Raji (cell line): ENCODE measurements at regions not wholly inside any gene's neighbourhood (a gene's known extent, or its start where the extent isn't known, plus 50 kb on each side); places are given as distances from the start of the nearest gene placed in this dataset.

Experiments used
- POLR2A ChIP-seq: IDR thresholded peaks from 2 replicates; pipeline ENCODE4 v1.6.1; 2011; ENCODE audit warnings: low read depth, low read length, control low read depth; ENCODE audit not compliant: insufficient read depth

DNA sequence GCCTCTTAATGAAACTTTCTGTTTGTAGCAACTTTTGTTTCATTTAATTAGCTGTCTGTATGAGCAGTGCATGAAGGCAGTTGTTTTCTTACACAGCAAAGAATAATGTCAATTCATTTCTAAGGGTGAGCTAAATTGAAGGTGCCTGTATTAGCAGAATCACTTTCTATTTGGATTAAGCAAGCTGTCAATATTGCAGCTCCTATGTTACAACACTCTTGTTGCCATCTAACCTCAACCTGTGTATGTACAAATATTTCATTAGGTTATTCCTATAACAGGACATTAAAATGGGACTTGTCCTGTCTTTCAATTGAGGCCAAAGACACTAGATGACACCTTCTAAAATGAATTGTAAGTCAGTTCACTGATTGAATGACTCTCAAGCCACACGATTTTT is 647.5 kb downstream of the UTRN start:
- TF ChIP-seq POLR2A: no peak

DNA sequence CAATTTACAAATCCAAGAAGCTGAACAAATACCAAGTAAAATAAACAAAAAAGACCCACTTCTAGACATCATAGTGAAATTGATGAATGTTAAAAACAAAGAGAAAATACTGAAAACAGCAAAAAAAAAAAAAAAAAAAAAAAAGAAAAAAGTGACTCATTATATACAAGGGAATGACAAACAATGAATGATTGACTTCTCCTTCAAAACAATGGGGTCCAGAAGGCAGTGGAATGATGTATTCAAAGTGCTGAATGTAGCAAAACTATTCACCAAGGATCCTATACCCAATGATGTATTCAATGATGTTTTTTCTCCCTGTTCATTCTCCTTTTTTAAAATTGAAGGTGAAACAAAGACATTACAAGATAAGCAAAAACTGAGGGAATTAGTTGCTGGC is 650.0 kb downstream of the UTRN start:
- no peak for TF ChIP-seq POLR2A

GRCh38 chr6:144935661-144936060 is 650.5 kb downstream of the UTRN start:
- no peak for TF ChIP-seq POLR2A

DNA sequence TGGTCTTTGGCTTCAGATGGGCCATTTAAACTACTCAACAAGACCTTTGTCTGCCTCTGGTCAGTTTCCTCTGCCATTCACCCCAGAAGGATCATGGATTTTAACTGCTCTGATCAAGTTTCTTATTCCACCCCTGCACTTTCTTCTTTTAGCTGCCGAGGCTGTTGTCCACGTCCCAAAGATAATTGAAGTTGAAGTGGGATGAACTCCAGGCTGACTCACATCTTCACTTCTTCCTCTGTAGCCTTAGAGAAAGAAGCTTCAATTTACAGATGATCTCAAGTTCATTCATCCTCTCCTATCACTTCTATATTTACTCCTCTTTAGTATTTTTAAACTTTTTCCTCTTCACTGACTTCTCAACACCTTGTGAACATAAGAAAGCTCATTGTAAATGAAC is 651.6 kb downstream of the UTRN start:
- no peak for TF ChIP-seq POLR2A

DNA sequence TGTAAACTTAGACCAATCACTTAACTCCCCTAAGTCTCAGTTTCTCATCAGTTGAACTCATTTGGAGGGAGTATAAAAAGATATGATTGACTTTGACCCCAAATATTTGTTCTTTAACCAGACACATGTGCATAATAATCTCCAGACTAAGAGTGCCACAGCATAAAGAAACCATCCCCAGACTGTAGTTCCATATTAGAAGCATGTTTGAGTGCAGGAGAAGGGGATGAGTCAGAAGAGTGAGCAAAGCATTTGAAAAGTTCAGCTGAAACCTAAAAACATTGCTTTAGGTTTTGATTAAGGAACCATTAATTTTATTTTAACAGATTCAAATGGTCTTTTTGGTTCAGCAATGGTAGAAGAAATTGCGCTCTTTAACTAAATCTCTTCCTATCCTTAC is 654.8 kb downstream of the UTRN start:
- no peak for TF ChIP-seq POLR2A

DNA sequence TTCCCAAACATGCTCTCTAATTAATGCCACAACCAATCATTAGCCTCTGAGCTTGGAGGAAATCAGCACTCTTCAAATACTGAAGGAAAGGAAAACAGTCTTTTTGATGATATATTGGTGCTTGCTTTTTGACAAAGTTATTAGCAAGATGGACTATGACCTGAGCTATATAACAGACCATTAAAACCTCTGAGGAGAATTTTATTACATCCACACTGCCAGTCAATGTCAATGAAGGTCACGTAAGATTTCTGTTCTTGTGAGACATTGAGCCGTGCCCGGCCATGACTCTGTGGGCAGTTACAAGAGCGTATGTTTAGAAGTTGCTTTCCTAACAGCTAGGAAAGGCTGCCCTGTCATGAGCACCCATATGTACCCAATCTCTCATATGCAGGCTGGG is 659.0 kb downstream of the UTRN start:
- no peak for TF ChIP-seq POLR2A

- no peak for TF ChIP-seq POLR2A
Observed at GRCh38 chr6:144947398-144947976, 662.4 kb downstream of the UTRN start.

DNA sequence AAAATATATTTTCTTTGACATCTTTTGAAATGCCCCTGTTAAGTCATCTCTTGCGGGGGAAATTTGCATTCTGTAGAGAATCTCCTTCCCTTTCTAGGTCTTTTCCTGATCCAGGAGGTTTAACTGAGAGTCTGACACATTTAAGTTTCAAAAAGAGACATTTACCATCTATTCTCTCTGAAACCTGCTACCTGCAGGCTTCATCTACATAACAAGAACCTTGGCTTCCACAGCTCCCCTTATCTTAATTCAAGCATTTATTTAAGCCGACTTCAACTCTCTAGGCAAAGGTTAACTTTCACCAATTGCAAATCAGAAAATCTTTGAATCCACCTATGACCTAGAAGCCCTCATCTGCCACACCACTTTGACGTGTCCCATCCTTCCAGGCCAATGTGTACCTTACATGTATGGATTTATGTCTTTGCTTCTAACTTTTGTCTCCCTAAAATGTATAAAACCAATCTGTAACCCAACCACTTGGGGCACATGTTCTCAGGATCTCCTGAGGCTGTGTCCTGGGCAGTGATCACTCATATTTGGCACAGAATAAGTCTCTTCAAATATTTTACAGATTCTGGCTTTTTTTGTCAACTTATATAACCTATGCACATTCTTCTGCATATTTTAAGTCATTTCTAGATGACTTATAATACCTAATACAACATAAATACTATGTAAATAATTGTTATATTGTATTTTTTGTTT is 666.7 kb downstream of the UTRN start:
- no peak for TF ChIP-seq POLR2A

- TF ChIP-seq POLR2A: no peak
Observed at GRCh38 chr6:144952456-144953240, 667.5 kb downstream of the UTRN start.

- no peak for TF ChIP-seq POLR2A
Observed at GRCh38 chr6:144953552-144954240, 668.6 kb downstream of the UTRN start.

- TF ChIP-seq POLR2A: no peak
Observed at GRCh38 chr6:144954241-144954556, 669.1 kb downstream of the UTRN start.

DNA sequence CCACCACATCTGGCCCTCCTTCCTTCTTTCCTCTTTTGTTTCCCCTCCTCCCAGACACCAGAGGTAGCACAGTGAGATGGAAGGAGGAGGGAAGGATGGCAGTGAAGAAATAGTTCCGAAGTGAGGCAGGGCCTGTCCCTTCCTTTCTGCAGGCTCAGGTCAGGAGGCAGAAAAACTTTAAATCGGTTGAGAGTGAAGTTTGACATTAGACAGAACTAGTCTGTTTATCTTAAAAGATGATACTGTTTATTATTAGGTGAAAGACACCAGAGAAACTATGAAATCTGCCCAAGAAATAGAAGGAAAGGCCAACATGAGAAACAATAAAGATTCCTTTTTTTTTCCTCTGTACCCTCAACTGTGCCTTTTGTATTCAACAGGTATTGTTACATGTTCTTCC is 670.3 kb downstream of the UTRN start:
- no peak for TF ChIP-seq POLR2A

GRCh38 chr6:144955859-144956258 is 670.7 kb downstream of the UTRN start:
- TF ChIP-seq POLR2A: no peak

DNA sequence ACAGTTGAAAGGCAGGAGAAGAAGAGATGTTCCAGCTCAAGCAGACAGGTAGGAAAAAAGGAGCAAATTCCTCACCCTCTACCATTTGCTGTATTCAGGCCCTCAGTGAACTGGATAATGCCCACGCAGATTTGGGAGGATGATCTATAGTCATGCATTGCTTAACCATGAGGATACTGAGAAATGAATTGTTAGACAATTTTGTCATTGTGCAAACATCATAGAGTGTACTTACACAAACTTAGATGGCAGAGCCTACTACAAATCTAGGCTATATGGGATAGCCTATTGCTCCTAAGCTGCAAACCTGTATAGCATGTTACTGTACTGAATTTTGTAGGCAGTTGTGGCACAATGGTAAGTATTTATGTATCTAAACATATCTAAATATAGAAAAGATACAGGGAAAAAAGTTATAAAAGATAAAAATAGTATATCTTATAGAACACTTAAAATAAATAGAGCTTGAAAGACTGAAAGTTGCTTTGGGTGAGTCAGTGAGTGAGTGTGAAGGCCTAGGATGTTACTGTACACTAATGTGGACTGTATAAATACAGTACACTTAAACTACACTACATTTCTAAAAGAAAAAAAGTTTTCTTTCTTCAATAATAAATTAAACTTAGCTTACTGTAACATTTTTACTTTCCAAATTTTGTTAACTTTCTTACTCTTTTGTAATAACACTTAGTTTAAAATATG is 672.3 kb downstream of the UTRN start:
- no peak for TF ChIP-seq POLR2A

DNA sequence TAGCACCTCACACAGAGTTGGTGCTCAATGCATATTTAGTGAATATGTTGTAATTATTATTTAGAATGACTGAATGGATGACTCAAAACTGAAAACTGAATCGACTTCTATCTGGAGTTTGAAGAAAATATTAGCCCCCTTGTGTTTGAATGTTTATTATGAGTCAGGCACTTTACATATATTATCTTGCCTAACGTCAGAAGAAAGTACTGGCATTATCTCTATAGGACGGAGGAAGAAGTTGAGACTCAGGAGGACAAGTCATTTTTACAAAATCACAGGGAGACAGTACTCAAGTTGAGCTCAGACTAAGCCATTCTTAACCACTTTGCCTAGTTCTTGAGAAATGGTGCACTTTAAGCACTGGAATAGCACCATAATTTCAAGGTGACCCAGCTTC is 684.0 kb downstream of the UTRN start:
- no peak for TF ChIP-seq POLR2A
